HepG2 (cell line): ENCODE measurements at regions not wholly inside any gene's neighbourhood (a gene's known extent, or its start where the extent isn't known, plus 50 kb on each side); places are given as distances from the start of the nearest gene placed in this dataset.

ENCODE experiments used
- ATAC-seq: fragments of 200-7000 bp; cut with Tn5 transposase; 3 replicates; pipeline ENCODE4 v1.9.1; 2020; ENCODE audit warnings: mild to moderate bottlenecking, moderate library complexity
- BruUV-seq: library from RNA; stranded (reverse); fragments of 400-500 nt; replicated peaks from 2 replicates; lab custom pipeline; 2021; lab: Mats Ljungman, UMichigan
- CTCF ChIA-PET: fragments of 300-600 bp; formaldehyde crosslinking; extraction: SDS; loops from one replicate; lab custom pipeline; 2021; ENCODE audit warnings: low total read pairs, inconsistent platforms, low intra/inter-chr PET ratio; lab: Yijun Ruan, JAX
- POLR2A ChIA-PET: fragments of 350-600 bp; sonication (Branson Sonifier 250); formaldehyde crosslinking; loops from one replicate; lab custom pipeline; 2020; ENCODE audit warnings: antibody characterized with exemption, inconsistent platforms; lab: Yijun Ruan, JAX
- DNase-seq: peaks from one replicate; pipeline ENCODE4 v3.0.0-alpha.2; 2015; ENCODE audit warnings: low spot score
- FAIRE-seq: peaks from 3 replicates; lab custom pipeline; 2011; peaks lifted over from hg19 to GRCh38; lab: Jason Lieb, UNC
- H2AFZ ChIP-seq: one replicate; pipeline ENCODE4 v1.6.1; 2011; ENCODE audit warnings: low read length, inconsistent platforms
- H3K27ac ChIP-seq: fragments of 300-600 bp; 3 replicates; pipeline ENCODE4 v1.8.0; 2011; ENCODE audit warnings: mixed run types, mild to moderate bottlenecking, mixed read lengths, low read length, inconsistent platforms; ENCODE audit not compliant: insufficient read depth; ENCODE audit errors: extremely low read length
- H3K27me3 ChIP-seq, 2 experiments: fragments of 200-600 bp in 1 of 2; 2 replicates in 1 of 2; 3 replicates in 1 of 2; pipeline versions ENCODE4 v1.6.0 to v1.8.0; 2011; ENCODE audit warnings: low read length in 2 of 2, mild to moderate bottlenecking in 2 of 2, moderate library complexity in 2 of 2, inconsistent platforms in 1 of 2; ENCODE audit not compliant: insufficient read depth in 2 of 2, control insufficient read depth in 1 of 2
- H3K36me3 ChIP-seq, 2 experiments: fragments of 200-600 bp in 1 of 2; replicated peaks in 1 of 2; 2 replicates in 1 of 2; 3 replicates in 1 of 2; pipeline versions ENCODE4 v1.5.1 to v1.8.0; 2011; ENCODE audit warnings: low read length in 2 of 2, inconsistent platforms in 1 of 2; ENCODE audit not compliant: insufficient read depth in 2 of 2, control insufficient read depth in 1 of 2
- H3K4me1 ChIP-seq: 2 replicates; pipeline ENCODE4 v1.5.1; 2012; ENCODE audit warnings: low read length, inconsistent platforms; ENCODE audit not compliant: insufficient read depth
- H3K4me2 ChIP-seq: 2 replicates; pipeline ENCODE4 v1.6.0; 2011; ENCODE audit warnings: low read depth, low read length, inconsistent platforms
- H3K4me3 ChIP-seq, 3 experiments: fragments of 200-600 bp in 1 of 3; sonication (generic), shearing (Covaris generic) in 1 of 3; replicated peaks in 1 of 3; 2 replicates each; pipeline ENCODE4 v1.5.1; 2011 to 2016; ENCODE audit warnings: low read length in 3 of 3, inconsistent platforms in 2 of 3, low read depth in 2 of 3, mild to moderate bottlenecking in 2 of 3, control low read depth in 1 of 3, mixed read lengths in 1 of 3; ENCODE audit not compliant: insufficient read depth in 1 of 3
- H3K79me2 ChIP-seq: one replicate; pipeline ENCODE4 v1.6.1; 2011; ENCODE audit warnings: low read length, inconsistent platforms; ENCODE audit not compliant: insufficient read depth
- H3K9ac ChIP-seq: 2 replicates; pipeline ENCODE4 v1.6.0; 2011; ENCODE audit warnings: mild to moderate bottlenecking, low read depth, low read length, inconsistent platforms; ENCODE audit not compliant: insufficient read depth
- H3K9me3 ChIP-seq: 2 replicates; pipeline ENCODE4 v1.5.1; 2012; ENCODE audit warnings: mild to moderate bottlenecking, low read length
- H4K20me1 ChIP-seq: 2 replicates; pipeline ENCODE4 v1.6.0; 2011; ENCODE audit warnings: inconsistent platforms, mild to moderate bottlenecking, low read length, moderate library complexity; ENCODE audit not compliant: insufficient read depth
- KLF6 ChIP-seq: IDR thresholded peaks from 2 replicates; pipeline ENCODE4 v1.8.0; 2016; ENCODE audit warnings: missing biosample characterization, missing genetic modification reagents
- NFATC3 ChIP-seq: sonication (generic); formaldehyde crosslinking; IDR thresholded peaks from 2 replicates; pipeline ENCODE4 v1.5.1; 2020; ENCODE audit warnings: mild to moderate bottlenecking, missing genetic modification reagents
- NR2C2 ChIP-seq: sonication (generic); formaldehyde crosslinking; IDR thresholded peaks from 2 replicates; pipeline ENCODE4 v1.4.0; 2020; ENCODE audit warnings: missing genetic modification reagents, mild to moderate bottlenecking, moderate library complexity, borderline replicate concordance
- NR3C1 ChIP-seq: sonication (generic); formaldehyde crosslinking; IDR thresholded peaks from 2 replicates; pipeline ENCODE4 v1.4.0; 2020; ENCODE audit warnings: missing genetic modification reagents
- RXRB ChIP-seq: IDR thresholded peaks from 2 replicates; pipeline ENCODE4 v1.6.1; 2016; ENCODE audit warnings: borderline replicate concordance, missing genetic modification reagents, missing compliant biosample characterization
- TBL1XR1 ChIP-seq: fragments of 150-350 bp; IDR thresholded peaks from 2 replicates; pipeline ENCODE4 v1.6.1; 2014; ENCODE audit warnings: borderline replicate concordance, low read length; ENCODE audit not compliant: partially characterized antibody
- TBX2 ChIP-seq: sonication (generic); formaldehyde crosslinking; IDR thresholded peaks from 2 replicates; pipeline ENCODE4 v1.5.0; 2020; ENCODE audit warnings: missing genetic modification reagents, mild to moderate bottlenecking, borderline replicate concordance
- ZNF232 ChIP-seq: sonication (generic); formaldehyde crosslinking; IDR thresholded peaks from 2 replicates; pipeline ENCODE4 v1.4.0; 2020; ENCODE audit warnings: missing genetic modification reagents, borderline replicate concordance
- ZNF282 ChIP-seq: fragments of 450-650 bp; IDR thresholded peaks from 2 replicates; pipeline ENCODE4 v1.6.1; 2018; ENCODE audit not compliant: partially characterized antibody
- ZNF556 ChIP-seq: sonication (generic); formaldehyde crosslinking; IDR thresholded peaks from 2 replicates; pipeline ENCODE4 v1.4.0; 2020; ENCODE audit warnings: mild to moderate bottlenecking, missing genetic modification reagents, borderline replicate concordance
- ZNF777 ChIP-seq: sonication (generic); formaldehyde crosslinking; IDR thresholded peaks from 2 replicates; pipeline ENCODE4 v1.4.0; 2020; ENCODE audit warnings: missing genetic modification reagents
- WGBS: methylation state at CpG from one replicate; pipeline ENCODE4 v1.1.6; 2017; ENCODE audit warnings: low lambda C conversion rate; 5-methylcytosine and 5-hydroxymethylcytosine counted together
- in situ Hi-C: cut with HindIII; loops from 2 replicates; pipeline ENCODE4 v1.10.0; 2017; ENCODE audit warnings: low pct_unique_long_range_greater_than_20kb; ENCODE audit not compliant: extremely low pct_ligation_motif_present
- intact Hi-C: fragments of 100-400 bp; cut with micrococcal nuclease; formaldehyde crosslinking; loops from one replicate; pipeline ENCODE4 v1.10.0; 2022; ENCODE audit not compliant: unreplicated experiment
- TF ChIP-seq, protein P1 (sequence below), 2 experiments: fragments of 450-650 bp in 1 of 2; sonication (generic) in 1 of 2; formaldehyde crosslinking; IDR thresholded peaks; 2 replicates each; pipeline versions ENCODE4 v1.5.0 to v1.8.0; 2020 to 2022; ENCODE audit warnings: mild to moderate bottlenecking in 1 of 2, missing genetic modification reagents in 1 of 2
- TF ChIP-seq, protein P2 (sequence below): sonication (generic); formaldehyde crosslinking; IDR thresholded peaks from 2 replicates; pipeline ENCODE4 v1.4.0; 2020; ENCODE audit warnings: missing genetic modification reagents

DNA sequence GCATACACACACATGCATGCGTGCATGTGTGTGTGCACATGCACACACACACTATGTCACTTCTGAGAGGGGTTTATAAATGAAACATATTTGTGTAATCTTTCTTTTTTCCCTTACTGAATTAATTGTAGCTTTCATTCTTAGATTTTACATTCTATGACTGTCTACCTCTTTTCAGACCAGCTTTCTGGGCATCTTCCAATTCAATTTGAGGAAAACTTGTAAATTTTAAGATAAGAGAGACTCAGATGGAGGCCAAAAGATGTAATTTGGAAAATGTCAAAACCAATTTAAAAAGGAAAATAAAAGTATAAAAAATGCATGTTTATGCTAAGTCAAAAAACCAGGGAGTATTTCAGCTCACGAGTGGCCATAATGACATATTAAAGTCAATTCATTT lies 594.5 kb downstream of the OLFM4 start (continued):
- TF ChIP-seq NR3C1 (CRISPR knock-in tag) (no peak), ZNF556 (CRISPR knock-in tag) (no peak), ZNF232 (CRISPR knock-in tag) (no peak), RXRB (no peak), NFATC3 (CRISPR knock-in tag) (no peak)

DNA sequence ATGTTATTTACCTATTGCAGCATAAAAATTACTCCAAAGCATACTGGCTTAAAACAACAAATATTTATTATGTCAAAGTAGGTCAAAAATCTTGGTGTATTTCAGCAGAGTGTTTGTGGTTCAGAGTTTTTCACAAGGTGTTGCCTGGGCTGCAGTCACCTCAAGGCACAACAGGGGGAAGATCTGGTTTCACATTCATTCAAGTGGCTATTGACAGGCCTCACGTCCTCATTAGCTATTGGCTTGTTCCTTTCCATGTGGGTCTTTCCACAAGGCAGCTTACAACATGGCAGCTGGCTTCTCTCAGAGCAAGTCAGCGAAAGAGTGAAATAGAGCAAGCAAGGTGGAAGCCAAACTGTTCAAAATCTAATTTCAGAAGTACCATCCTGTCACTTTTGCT lies 602.9 kb downstream of the OLFM4 start:
- Histone ChIP-seq H3K4me3 (no peak overlapping the region), H3K36me3 (no peaks in the 10 kb centered on the region), H3K79me2 (no peaks in the 10 kb centered on the region), H3K9ac (no peak overlapping the region), H4K20me1 (no peaks in the 10 kb centered on the region)
- ATAC-seq (no peak), DNase-seq (no peak)
- BruUV-seq = no TSS peak
- 0% methylated on average over 2 of the region's 2 CpGs for WGBS
- intact Hi-C loops = no loop called here
- TF ChIP-seq TBX2 (CRISPR knock-in tag) = no peak
- TF ChIP-seq, protein P1, sequence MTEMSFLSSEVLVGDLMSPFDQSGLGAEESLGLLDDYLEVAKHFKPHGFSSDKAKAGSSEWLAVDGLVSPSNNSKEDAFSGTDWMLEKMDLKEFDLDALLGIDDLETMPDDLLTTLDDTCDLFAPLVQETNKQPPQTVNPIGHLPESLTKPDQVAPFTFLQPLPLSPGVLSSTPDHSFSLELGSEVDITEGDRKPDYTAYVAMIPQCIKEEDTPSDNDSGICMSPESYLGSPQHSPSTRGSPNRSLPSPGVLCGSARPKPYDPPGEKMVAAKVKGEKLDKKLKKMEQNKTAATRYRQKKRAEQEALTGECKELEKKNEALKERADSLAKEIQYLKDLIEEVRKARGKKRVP (CRISPR knock-in tag; IDR thresholded peaks at IDR 0.05) = no peak
- TF ChIP-seq, protein P2, sequence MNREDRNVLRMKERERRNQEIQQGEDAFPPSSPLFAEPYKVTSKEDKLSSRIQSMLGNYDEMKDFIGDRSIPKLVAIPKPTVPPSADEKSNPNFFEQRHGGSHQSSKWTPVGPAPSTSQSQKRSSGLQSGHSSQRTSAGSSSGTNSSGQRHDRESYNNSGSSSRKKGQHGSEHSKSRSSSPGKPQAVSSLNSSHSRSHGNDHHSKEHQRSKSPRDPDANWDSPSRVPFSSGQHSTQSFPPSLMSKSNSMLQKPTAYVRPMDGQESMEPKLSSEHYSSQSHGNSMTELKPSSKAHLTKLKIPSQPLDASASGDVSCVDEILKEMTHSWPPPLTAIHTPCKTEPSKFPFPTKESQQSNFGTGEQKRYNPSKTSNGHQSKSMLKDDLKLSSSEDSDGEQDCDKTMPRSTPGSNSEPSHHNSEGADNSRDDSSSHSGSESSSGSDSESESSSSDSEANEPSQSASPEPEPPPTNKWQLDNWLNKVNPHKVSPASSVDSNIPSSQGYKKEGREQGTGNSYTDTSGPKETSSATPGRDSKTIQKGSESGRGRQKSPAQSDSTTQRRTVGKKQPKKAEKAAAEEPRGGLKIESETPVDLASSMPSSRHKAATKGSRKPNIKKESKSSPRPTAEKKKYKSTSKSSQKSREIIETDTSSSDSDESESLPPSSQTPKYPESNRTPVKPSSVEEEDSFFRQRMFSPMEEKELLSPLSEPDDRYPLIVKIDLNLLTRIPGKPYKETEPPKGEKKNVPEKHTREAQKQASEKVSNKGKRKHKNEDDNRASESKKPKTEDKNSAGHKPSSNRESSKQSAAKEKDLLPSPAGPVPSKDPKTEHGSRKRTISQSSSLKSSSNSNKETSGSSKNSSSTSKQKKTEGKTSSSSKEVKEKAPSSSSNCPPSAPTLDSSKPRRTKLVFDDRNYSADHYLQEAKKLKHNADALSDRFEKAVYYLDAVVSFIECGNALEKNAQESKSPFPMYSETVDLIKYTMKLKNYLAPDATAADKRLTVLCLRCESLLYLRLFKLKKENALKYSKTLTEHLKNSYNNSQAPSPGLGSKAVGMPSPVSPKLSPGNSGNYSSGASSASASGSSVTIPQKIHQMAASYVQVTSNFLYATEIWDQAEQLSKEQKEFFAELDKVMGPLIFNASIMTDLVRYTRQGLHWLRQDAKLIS (CRISPR knock-in tag) = no peak
- TF ChIP-seq TBL1XR1 = no peak
- TF ChIP-seq NR2C2 (CRISPR knock-in tag) = no peak
- TF ChIP-seq ZNF777 (CRISPR knock-in tag) = no peak
- no peak for TF ChIP-seq ZNF282
- no peak for TF ChIP-seq KLF6 (CRISPR knock-in tag)
- TF ChIP-seq, all 625 proteins: peak for 0
- in situ Hi-C loops = no loop called here
- ChIA-PET CTCF (no interaction called here), POLR2A (no interaction called here)
- no peak for FAIRE-seq
- no peak overlapping the region for H2AFZ ChIP-seq
- H3K27me3 ChIP-seq = no peaks in the 10 kb centered on the region
- H3K4me2 ChIP-seq = no peak overlapping the region
- H3K27ac ChIP-seq = no peak overlapping the region
- peaks cover 79% of the 10 kb centered on the region for H3K9me3 ChIP-seq
- no peaks in the 10 kb centered on the region for H3K4me1 ChIP-seq
